Panc1 (cell line): ENCODE measurements at regions not wholly inside any gene's neighbourhood (a gene's known extent, or its start where the extent isn't known, plus 50 kb on each side); places are given as distances from the start of the nearest gene placed in this dataset.

ENCODE experiments used
- TF ChIP-seq, protein P1 (sequence below), 2 experiments: IDR thresholded peaks; 2 replicates each; pipeline ENCODE4 v1.6.1; 2011 to 2012; ENCODE audit warnings: low read depth in 2 of 2, control low read depth in 1 of 2, low read length in 1 of 2, mild to moderate bottlenecking in 1 of 2, moderate library complexity in 1 of 2; ENCODE audit not compliant: insufficient read depth in 1 of 2
- TF ChIP-seq, protein P2 (sequence below): fragments of 450-650 bp; IDR thresholded peaks from 2 replicates; pipeline ENCODE4 v1.5.1; 2017; ENCODE audit warnings: mild to moderate bottlenecking

GRCh38 chr1:82799261-82799660 is 998.5 kb downstream of the ADGRL2 start:
- TF ChIP-seq, protein P1, sequence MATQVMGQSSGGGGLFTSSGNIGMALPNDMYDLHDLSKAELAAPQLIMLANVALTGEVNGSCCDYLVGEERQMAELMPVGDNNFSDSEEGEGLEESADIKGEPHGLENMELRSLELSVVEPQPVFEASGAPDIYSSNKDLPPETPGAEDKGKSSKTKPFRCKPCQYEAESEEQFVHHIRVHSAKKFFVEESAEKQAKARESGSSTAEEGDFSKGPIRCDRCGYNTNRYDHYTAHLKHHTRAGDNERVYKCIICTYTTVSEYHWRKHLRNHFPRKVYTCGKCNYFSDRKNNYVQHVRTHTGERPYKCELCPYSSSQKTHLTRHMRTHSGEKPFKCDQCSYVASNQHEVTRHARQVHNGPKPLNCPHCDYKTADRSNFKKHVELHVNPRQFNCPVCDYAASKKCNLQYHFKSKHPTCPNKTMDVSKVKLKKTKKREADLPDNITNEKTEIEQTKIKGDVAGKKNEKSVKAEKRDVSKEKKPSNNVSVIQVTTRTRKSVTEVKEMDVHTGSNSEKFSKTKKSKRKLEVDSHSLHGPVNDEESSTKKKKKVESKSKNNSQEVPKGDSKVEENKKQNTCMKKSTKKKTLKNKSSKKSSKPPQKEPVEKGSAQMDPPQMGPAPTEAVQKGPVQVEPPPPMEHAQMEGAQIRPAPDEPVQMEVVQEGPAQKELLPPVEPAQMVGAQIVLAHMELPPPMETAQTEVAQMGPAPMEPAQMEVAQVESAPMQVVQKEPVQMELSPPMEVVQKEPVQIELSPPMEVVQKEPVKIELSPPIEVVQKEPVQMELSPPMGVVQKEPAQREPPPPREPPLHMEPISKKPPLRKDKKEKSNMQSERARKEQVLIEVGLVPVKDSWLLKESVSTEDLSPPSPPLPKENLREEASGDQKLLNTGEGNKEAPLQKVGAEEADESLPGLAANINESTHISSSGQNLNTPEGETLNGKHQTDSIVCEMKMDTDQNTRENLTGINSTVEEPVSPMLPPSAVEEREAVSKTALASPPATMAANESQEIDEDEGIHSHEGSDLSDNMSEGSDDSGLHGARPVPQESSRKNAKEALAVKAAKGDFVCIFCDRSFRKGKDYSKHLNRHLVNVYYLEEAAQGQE (IDR thresholded peaks at IDR 0.05; ENCODE audit: insufficient read depth in 1 of 2, low read depth in 2 of 2, low read length in 1 of 2) = no peak
- TF ChIP-seq, protein P2, sequence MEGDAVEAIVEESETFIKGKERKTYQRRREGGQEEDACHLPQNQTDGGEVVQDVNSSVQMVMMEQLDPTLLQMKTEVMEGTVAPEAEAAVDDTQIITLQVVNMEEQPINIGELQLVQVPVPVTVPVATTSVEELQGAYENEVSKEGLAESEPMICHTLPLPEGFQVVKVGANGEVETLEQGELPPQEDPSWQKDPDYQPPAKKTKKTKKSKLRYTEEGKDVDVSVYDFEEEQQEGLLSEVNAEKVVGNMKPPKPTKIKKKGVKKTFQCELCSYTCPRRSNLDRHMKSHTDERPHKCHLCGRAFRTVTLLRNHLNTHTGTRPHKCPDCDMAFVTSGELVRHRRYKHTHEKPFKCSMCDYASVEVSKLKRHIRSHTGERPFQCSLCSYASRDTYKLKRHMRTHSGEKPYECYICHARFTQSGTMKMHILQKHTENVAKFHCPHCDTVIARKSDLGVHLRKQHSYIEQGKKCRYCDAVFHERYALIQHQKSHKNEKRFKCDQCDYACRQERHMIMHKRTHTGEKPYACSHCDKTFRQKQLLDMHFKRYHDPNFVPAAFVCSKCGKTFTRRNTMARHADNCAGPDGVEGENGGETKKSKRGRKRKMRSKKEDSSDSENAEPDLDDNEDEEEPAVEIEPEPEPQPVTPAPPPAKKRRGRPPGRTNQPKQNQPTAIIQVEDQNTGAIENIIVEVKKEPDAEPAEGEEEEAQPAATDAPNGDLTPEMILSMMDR = no peak
